HG03457 (cell line): ENCODE measurements at regions not wholly inside any gene's neighbourhood (a gene's known extent, or its start where the extent isn't known, plus 50 kb on each side); places are given as distances from the start of the nearest gene placed in this dataset.
"Not testable (repeated sequence)": the region's sequence is repeated elsewhere in the genome, so short reads cannot be mapped to it uniquely, and the experiment has no call there.

Experiments
- ATAC-seq: cut with Tn5 transposase; IDR thresholded peaks from one replicate; pipeline ENCODE4 v1.9.1; 2021; ENCODE audit warnings: moderate number of reproducible peaks; ENCODE audit not compliant: unreplicated experiment

DNA sequence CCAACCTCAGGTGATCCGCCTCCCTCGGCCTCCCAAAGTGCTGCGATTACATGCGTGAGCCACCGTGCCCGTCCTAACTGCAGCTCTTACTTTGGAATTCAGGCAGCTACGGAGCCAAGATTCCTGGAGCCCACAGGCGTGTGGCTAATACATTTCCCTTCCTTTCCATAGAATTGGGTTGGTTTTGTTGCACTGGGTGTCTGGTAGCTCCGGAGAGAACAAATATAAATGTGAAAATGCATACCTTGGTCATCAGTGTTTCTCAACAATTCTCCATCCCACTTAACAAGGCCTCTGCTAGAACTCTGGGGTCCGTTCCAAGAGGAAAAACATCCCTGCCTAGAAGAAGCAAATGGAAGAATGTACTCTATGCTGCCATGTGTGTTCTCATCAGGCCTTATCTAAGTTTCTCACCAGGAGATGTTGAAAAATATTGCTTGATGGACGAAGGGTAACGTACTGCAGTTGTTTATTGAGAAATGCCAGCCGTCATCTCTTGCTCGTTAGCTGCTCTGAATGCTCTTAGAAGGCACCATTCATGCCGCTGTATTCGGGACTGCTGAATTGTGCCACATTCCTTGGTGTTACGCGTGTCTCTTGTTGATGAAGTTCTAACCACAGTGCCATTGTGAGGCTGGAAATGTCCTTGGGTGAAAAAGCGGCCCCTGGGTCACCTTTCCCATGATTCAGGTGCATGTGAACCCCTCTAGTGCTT lies 50.5 kb upstream of the CD99 start:
- ATAC-seq = no peak

- no peak for ATAC-seq
Measured at GRCh38 chrX:2638279-2638678, 52.8 kb upstream of the CD99 start.

DNA sequence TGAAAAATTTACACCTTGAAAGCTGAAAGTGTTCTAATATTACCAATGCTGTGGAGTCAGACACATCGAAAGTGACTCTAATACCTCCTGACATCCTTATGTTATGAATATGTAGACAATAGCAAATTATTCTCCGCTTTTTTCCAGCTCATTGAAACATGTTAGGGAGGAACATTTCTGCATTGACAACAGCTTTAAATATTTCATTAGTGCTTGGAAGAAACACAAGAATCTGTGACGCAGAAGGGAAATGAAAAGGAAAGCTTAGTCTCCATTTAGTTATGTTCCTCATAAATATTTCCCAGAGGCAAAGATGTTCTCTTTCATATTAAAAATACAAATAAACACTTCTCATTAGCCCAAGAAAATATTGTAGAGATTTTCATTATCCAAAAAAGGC lies 55.8 kb upstream of the CD99 start:
- ATAC-seq = no peak

- no peak for ATAC-seq
Measured at GRCh38 chrX:2632533-2633504, 58.3 kb upstream of the CD99 start.

- ATAC-seq = no peak
Measured at GRCh38 chrX:2631743-2632532, 59.2 kb upstream of the CD99 start.

- ATAC-seq = not testable (repeated sequence)
Measured at GRCh38 chrX:2630935-2631742, 60.0 kb upstream of the CD99 start.

GRCh38 chrX:2630008-2630934 lies 60.8 kb upstream of the CD99 start:
- ATAC-seq = not testable (repeated sequence)

DNA sequence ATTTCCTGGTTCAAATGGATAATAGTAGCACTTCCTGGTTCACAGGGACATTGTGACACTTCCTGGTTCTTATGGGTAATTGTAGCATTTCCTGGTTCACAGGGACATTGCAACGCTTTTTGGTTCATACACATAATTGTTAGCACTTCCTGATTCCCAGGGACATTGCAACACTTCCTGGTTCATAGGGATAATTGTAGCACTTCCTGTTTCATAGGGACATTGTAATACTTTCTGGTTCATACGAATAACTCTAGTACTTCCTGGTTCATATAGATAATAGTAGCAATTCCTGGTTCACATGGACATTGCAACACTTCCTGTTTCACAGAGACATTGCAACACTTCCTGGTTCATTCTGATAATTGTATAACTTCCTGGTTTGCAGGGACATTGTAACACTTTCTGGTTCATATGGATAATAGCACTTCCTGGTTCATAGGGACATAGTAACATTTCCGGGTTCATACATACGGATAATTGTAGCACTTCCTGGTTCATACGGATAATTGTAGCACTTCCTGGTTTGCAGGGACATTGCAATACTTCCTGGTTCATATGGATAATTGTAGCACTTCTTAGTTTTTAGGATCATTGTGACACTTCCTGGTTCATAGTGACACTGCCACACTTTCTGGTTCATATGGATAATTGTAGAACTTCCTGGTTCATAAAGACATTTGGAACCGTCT lies 61.6 kb upstream of the CD99 start:
- no peak for ATAC-seq

- no peak for ATAC-seq
Measured at GRCh38 chrX:2628751-2629315, 62.3 kb upstream of the CD99 start.

GRCh38 chrX:2627272-2627867 lies 63.7 kb upstream of the CD99 start:
- ATAC-seq = peak; percentile 61

- ATAC-seq = no peak
Measured at GRCh38 chrX:2626750-2627149, 64.3 kb upstream of the CD99 start.

DNA sequence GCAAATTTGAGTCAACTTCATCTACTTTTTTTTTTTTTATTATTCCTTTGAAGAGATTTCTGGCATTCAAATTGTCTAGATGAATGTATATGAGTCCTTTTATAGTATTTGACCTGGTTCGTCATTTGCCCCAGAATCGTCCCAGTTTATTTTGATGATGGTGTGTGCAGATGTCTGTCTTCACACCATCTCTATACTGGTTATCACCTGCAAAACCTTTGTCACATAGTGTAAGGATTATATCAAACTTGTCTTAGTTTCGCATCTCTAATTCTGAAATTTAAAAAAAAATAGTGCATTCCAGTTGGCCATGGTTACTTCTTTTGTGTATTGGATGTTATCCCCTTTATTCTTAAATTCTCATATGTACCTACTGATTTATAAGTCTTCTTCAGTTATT lies 70.5 kb upstream of the CD99 start:
- no peak for ATAC-seq

- no peak for ATAC-seq
Measured at GRCh38 chrX:2618516-2618915, 72.6 kb upstream of the CD99 start.

DNA sequence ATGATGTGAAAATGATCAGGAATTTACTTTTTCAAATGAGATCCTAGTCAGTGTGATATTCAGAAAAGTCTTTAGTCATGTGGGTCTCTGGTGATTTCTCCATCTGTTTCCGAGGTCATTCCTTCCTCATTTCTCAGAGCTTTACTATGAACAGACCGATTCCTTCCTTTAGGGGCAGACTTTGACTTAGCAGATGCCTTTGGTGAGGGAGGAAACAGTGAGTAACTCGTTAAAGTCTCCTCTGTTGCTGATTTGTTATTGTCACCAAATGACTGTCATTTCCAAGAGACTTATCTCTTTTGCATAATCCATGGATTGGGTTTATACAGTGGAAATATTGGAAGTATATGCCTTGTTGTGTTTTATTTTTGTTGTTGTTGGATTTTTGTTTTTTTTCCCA lies 76.2 kb upstream of the CD99 start:
- ATAC-seq = no peak

GRCh38 chrX:2610246-2611170 lies 80.6 kb upstream of the CD99 start:
- no peak for ATAC-seq

DNA sequence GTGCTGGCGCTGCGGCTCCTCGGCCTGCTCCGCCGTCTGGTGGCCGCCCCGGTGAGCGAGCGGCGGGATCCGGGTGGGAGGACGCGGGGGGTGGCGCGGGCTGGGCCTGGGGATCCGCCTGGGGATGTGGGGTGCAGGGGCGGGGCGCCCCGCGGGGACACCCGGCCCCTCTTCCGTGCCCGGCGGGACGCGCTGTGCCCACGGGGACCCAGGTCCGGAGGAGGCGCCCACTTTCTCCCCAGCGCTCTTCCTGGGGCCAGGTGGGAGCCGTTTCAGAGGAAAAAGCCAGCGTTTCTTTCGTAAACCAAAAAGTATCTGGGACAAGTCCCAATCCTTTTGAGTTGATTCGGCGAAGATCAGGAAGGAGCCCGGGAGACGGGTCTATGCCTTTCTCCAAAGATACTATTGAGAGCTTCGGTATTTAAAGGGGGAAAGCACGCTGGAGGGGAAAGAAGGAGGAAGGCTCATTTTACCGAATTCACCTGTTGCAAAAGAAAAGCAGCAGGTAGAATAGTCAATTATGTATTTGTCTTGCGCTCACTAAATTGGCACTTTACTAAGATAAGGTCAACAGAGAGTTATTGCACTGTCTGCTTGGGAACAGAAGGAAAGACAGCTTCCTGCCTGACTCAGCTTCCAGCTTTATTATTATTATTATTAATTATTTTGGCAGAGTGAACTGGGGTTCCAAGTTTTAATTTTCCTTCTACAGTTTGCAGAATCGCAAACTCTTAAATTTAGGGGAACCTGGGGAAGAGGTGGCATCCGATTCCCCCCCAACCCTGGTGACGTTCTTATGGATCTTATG lies 81.5 kb upstream of the CD99 start:
- peak; percentile 36 for ATAC-seq
